ENCODE measurements at regions not wholly inside any gene's neighbourhood (a gene's known extent, or its start where the extent isn't known, plus 50 kb on each side); places are given as distances from the start of the nearest gene placed in this dataset.

- TF ChIP-seq CTCF (IDR thresholded peaks at IDR 0.05; ENCODE audit: poor library complexity, severe bottlenecking) (no peak), RAD21 (conservative IDR thresholded peaks at IDR 0.05) (no peak), EZH2 (IDR thresholded peaks at IDR 0.05; ENCODE audit: borderline replicate concordance, insufficient read depth, low read length, poor library complexity, severe bottlenecking) (no peak), EP300 (conservative IDR thresholded peaks at IDR 0.05; ENCODE audit: poor library complexity, severe bottlenecking) (no peak)
Measured at GRCh38 chr14:98949481-98950135, 322.4 kb downstream of the BCL11B start.

Measured in neural cell (in vitro differentiated cells).